GM23248 (cell line): ENCODE measurements at regions not wholly inside any gene's neighbourhood (a gene's known extent, or its start where the extent isn't known, plus 50 kb on each side); places are given as distances from the start of the nearest gene placed in this dataset.

Experiments
- EZH2 ChIP-seq: fragments of 200-600 bp; sonication (generic); IDR thresholded peaks from 2 replicates; pipeline ENCODE4 v1.6.1; 2018; ENCODE audit warnings: antibody characterized with exemption, mild to moderate bottlenecking; ENCODE audit not compliant: insufficient read depth, poor library complexity, severe bottlenecking
- EZH2phosphoT487 ChIP-seq: fragments of 200-600 bp; sonication (generic); IDR thresholded peaks from 2 replicates; pipeline ENCODE4 v1.6.1; 2018; ENCODE audit warnings: antibody characterized with exemption, moderate library complexity, mild to moderate bottlenecking, low read depth; ENCODE audit not compliant: insufficient read depth

DNA sequence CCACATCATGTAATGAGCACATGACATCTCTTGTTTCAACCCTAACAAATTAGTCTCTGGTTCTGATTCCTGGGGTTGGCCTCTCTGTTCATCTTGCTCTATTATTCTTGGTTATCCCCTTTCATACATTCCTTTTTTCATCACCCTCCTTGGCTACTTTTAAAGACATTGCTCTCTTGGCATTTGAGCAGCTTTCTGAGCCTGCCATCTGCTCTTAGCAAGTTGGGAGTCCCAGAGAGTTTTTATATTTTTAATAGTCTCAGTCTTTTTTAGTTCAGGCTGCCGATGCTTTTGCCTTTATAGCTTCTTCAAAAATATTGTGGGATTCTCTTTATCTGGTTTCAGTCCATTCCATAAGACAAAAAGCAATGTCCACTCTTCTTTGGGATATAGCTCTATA is 1270.9 kb downstream of the ADGRL3 start:
- TF ChIP-seq EZH2: no peak
- no peak for TF ChIP-seq EZH2phosphoT487
